Spleen (tissue), 11 donors: ENCODE measurements at regions not wholly inside any gene's neighbourhood (a gene's known extent, or its start where the extent isn't known, plus 50 kb on each side); places are given as distances from the start of the nearest gene placed in this dataset.
A peak's percentile ranks its signal among the peaks of the same experiment; 100 is the strongest.

ENCODE experiments used
- DNase-seq: peaks from one replicate; pipeline ENCODE4 v3.0.0-alpha.2; 2020
- H3K27ac ChIP-seq, 8 donors: fragments of 200-600 bp; sonication (generic) in 7 of 8; 1 replicate in 4 of 8; 2 replicates in 4 of 8; pipeline versions ENCODE4 v1.5.0 to v1.8.0; 2016 to 2021; ENCODE audit warnings: inconsistent platforms in 4 of 8, mild to moderate bottlenecking in 4 of 8, moderate library complexity in 1 of 8
- H3K27me3 ChIP-seq, 7 donors: fragments of 200-600 bp; sonication (generic) in 6 of 7; replicated peaks in 1 of 7; 1 replicate in 4 of 7; 2 replicates in 3 of 7; pipeline versions ENCODE4 v1.5.0 to v1.8.0; 2016 to 2021; ENCODE audit warnings: inconsistent platforms in 3 of 7, mild to moderate bottlenecking in 1 of 7
- H3K36me3 ChIP-seq, 6 donors: fragments of 200-600 bp; sonication (generic) in 5 of 6; 1 replicate in 4 of 6; 2 replicates in 2 of 6; pipeline versions ENCODE4 v1.5.0 to v1.8.0; 2016 to 2021; ENCODE audit warnings: inconsistent platforms in 2 of 6
- H3K4me1 ChIP-seq, 6 donors: fragments of 200-600 bp; sonication (generic) in 5 of 6; 1 replicate in 3 of 6; 2 replicates in 3 of 6; pipeline versions ENCODE4 v1.5.0 to v1.8.0; 2016 to 2021; ENCODE audit warnings: inconsistent platforms in 3 of 6
- H3K4me3 ChIP-seq, 8 donors: fragments of 200-600 bp; sonication (generic) in 7 of 8; 1 replicate in 4 of 8; 2 replicates in 4 of 8; pipeline versions ENCODE4 v1.5.0 to v1.8.0; 2016 to 2021; ENCODE audit warnings: inconsistent platforms in 4 of 8, mild to moderate bottlenecking in 4 of 8, moderate library complexity in 2 of 8
- H3K9me3 ChIP-seq, 8 donors: fragments of 200-600 bp; sonication (generic) in 7 of 8; 1 replicate in 4 of 8; 2 replicates in 4 of 8; pipeline versions ENCODE4 v1.5.0 to v1.8.0; 2016 to 2021; ENCODE audit warnings: inconsistent platforms in 4 of 8
- POLR2A ChIP-seq, 3 donors: fragments of 450-650 bp; IDR thresholded peaks; one replicate each; pipeline ENCODE4 v1.5.1; 2017; ENCODE audit warnings: antibody characterized with exemption in 3 of 3, mild to moderate bottlenecking in 1 of 3
- POLR2AphosphoS5 ChIP-seq, 3 donors: sonication (generic); formaldehyde crosslinking; IDR thresholded peaks; one replicate each; pipeline ENCODE4 v1.5.1; 2017; ENCODE audit warnings: antibody characterized with exemption in 3 of 3
- WGBS, 5 donors: extraction: QIAGEN DNeasy Blood & Tissue Kit in 3 of 5; methylation state at CpG; one replicate each; pipeline versions ENCODE4 v1.1.5 to v1.1.7; 2013 to 2018; 5-methylcytosine and 5-hydroxymethylcytosine counted together
- intact Hi-C: fragments of 100-400 bp; cut with DNase I; formaldehyde crosslinking; loops from one replicate; pipeline ENCODE4 v1.15.0; 2023; ENCODE audit warnings: low total_unique reads
- TF ChIP-seq, protein P1 (sequence below), 11 experiments: fragments of 200-600 bp in 7 of 11; fragments of 450-650 bp in 4 of 11; sonication (generic) in 4 of 11; IDR thresholded peaks in 8 of 11; conservative IDR thresholded peaks in 3 of 11; 1 replicate in 7 of 11; 2 replicates in 4 of 11; pipeline versions ENCODE4 v1.4.0 to v1.8.0; 2016 to 2021; ENCODE audit warnings: antibody characterized with exemption in 11 of 11, inconsistent platforms in 4 of 11, mild to moderate bottlenecking in 1 of 11
- donor health status: healthy with polysubstance abuse.
- donor health status: DM: no; HTN: no; CAD: no; lungs with moderate emphysema.
- donor health status: DM: no; HTN: no; CAD: no.
- donor health status: Bipolar disorder and iron deficiency.
- donor health status: healthy.
- donor health status: DM: no; HTN: no; CAD: no.
- donor health status: DM: yes; HTN: yes; CAD: no.

DNA sequence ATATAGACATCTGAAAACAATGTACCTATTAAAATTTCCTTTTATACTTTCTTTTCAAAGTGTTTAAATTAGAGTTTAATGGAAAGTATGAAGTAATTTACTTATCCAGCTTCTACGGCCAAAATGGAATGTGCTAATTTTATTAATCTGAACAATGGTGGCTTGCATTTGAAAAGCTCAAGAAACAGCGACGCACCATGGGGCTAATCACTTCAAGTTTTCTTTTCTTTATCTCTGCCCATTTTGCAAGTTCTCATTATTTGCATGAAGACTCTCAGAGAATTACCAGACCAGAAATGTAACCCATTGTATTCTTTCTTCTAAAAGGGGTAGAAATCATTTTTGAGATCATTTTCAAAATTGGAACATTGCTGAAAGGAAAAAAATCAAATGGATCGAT is 204.0 kb upstream of the STARD13 start:
- DNase-seq, result no peak
- Histone ChIP-seq H3K4me3 (no peak overlapping the region), H3K4me1 (peaks cover 0 to 9% (median 0%) of the 10 kb centered on the region in 6 donors), H3K36me3 (no peaks in the 10 kb centered on the region), H3K9me3 (peaks cover 0 to 7% (median 3%) of the 10 kb centered on the region in 8 donors), H3K27ac (no peak overlapping the region), H3K27me3 (no peaks in the 10 kb centered on the region)
- no peak for TF ChIP-seq POLR2A (IDR thresholded peaks at IDR 0.05)
- TF ChIP-seq POLR2AphosphoS5 (IDR thresholded peaks at IDR 0.05), result no peak
- TF ChIP-seq, protein P1, sequence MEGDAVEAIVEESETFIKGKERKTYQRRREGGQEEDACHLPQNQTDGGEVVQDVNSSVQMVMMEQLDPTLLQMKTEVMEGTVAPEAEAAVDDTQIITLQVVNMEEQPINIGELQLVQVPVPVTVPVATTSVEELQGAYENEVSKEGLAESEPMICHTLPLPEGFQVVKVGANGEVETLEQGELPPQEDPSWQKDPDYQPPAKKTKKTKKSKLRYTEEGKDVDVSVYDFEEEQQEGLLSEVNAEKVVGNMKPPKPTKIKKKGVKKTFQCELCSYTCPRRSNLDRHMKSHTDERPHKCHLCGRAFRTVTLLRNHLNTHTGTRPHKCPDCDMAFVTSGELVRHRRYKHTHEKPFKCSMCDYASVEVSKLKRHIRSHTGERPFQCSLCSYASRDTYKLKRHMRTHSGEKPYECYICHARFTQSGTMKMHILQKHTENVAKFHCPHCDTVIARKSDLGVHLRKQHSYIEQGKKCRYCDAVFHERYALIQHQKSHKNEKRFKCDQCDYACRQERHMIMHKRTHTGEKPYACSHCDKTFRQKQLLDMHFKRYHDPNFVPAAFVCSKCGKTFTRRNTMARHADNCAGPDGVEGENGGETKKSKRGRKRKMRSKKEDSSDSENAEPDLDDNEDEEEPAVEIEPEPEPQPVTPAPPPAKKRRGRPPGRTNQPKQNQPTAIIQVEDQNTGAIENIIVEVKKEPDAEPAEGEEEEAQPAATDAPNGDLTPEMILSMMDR (IDR thresholded peaks at IDR 0.05 in 8 of 11, conservative IDR thresholded peaks at IDR 0.05 in 3 of 11), result no peak
- WGBS, 5 donors, result 91 to 97% (median 94%) methylated on average over 4 of the region's 4 CpGs
- intact Hi-C loops, result no loop called here

DNA sequence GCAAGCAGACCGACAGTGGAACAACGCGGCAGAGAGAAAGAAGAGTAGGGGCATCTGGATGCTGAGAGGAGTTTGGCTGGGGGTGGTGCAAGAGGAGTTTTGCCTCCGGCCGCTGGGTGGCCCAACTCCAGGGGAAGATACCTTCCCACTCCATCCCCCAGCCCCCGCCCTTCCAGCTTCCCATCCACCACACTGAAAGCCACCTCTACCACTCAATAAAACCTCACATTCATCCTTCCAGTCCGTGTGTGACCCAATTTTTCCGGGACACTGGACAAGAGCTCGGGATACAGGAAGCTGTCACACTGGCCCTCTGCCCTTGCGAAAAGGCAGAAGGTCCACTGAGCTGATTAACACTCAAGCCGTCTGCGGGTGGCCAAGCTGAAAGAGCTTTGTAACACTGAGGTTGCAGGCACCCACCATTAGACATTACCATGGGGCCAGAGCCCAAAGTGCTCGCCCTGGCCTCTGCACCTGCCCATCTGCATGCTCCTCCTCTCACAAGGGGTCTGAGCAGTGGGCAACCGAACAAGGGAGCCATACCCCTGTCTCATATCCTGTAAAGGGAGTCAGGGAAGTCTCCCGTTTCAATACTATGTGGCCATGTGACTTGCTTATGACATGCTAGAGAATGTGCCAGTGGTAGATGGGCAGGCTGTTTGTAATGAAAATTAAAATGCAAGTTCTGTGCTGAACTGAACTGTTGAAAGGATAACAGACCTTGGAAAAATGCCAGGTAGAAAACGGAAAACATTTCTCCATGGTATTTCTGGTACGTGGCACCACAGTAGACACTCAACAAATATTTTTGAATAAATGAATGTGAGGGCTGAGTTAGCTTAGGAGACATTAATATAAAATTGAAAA is 205.1 kb upstream of the STARD13 start:
- TF ChIP-seq, protein P1 (IDR thresholded peaks at IDR 0.05 in 8 of 11, conservative IDR thresholded peaks at IDR 0.05 in 3 of 11), result no peak
- TF ChIP-seq POLR2AphosphoS5 (IDR thresholded peaks at IDR 0.05), result no peak
- no peak for TF ChIP-seq POLR2A (IDR thresholded peaks at IDR 0.05)
- intact Hi-C loops, result no loop called here
- Histone ChIP-seq H3K4me1 (peaks cover 0 to 19% (median 5%) of the 10 kb centered on the region in 6 donors), H3K4me3 (no peak overlapping the region), H3K27ac (peak overlapping the region in 6 of 8 donors; percentile 3 to 74 (median 48)), H3K36me3 (no peaks in the 10 kb centered on the region), H3K9me3 (no peaks in the 10 kb centered on the region), H3K27me3 (no peaks in the 10 kb centered on the region)
- DNase-seq, result no peak
- 71 to 85% (median 79%) methylated on average over 17 of the region's 17 CpGs for WGBS, 5 donors

DNA sequence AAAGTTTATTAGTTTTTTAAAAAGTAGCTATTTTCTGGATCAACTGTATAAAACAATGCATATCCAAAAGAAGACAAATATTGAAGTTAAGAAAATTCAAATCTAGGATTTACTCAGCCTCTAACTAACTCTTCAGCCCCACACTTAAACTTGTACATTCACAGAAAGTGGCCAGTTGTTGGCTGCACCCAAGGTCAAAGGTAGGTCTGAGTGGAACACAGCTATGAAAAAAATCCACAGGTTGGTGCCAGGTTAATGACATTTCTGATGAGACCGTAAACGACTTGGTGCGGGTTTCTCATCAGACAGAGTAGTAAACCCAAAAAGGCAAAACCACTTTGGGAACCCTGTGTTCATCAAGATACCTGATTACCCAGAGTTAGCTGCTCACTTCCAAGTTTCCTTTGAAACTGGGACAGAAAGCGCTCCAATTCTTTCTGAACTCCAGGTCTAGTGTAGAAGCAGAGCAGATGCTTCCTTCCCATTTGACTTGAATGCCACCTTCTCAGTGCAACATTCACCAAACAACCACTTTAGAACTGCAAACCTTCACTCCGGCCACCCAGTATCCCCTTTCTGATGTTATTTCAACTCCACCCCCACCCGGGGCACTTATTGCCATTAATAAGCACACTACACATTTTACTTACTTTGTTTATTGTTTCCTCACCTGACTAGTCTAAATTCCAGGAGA is 208.3 kb upstream of the STARD13 start:
- DNase-seq, result no peak
- Histone ChIP-seq H3K27ac (peak overlapping the region in 3 of 8 donors; percentile 27 to 58 (median 46)), H3K9me3 (no peaks in the 10 kb centered on the region), H3K27me3 (no peaks in the 10 kb centered on the region), H3K4me1 (peaks cover 0 to 14% (median 5%) of the 10 kb centered on the region in 6 donors), H3K36me3 (no peaks in the 10 kb centered on the region), H3K4me3 (no peak overlapping the region)
- 92 to 97% (median 94%) methylated on average over 6 of the region's 6 CpGs for WGBS, 5 donors
- intact Hi-C loops, result no loop called here
- TF ChIP-seq, protein P1 (IDR thresholded peaks at IDR 0.05 in 8 of 11, conservative IDR thresholded peaks at IDR 0.05 in 3 of 11), result no peak
- TF ChIP-seq POLR2AphosphoS5 (IDR thresholded peaks at IDR 0.05), result no peak
- no peak for TF ChIP-seq POLR2A (IDR thresholded peaks at IDR 0.05)
